ENCODE measurements at regions not wholly inside any gene's neighbourhood (a gene's known extent, or its start where the extent isn't known, plus 50 kb on each side); places are given as distances from the start of the nearest gene placed in this dataset.
A peak's percentile ranks its signal among the peaks of the same experiment; 100 is the strongest.

- no peak for DNase-seq (ENCODE audit: low read depth)
Measured at GRCh38 chr6:146865756-146866379, 267.1 kb downstream of the ADGB start.

DNA sequence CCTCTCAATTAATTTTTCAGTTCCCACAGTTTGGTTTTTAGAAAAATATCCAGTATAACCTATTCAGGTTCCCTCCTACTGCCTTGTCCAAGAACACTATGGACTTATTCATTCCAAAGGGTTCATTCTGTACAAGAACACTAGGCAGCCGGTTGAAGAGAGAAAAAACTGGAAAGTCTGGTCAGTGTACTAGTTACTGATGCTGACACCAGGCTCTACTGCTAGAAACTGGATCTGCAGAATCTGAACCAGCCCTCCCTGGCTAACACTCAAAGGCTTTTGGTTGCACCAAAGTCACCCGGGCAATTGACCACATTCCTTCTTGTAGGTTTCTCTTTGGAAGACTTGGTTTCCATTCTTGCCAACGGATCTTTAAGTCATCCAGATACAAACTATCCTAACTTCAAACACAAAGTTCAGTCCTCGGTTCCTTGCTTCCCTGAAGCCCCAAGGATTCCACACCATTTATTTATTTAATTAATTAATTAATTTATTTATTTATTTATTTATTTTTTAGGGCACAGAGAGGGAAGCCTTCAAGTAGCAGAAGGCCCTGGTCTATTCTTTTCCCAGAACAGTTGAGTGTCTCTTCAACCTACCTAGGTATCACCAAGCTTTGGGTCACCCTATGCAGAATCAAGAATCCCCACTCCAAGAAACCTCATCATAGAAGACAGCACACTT, 268.1 kb downstream of the ADGB start:
- DNase-seq (ENCODE audit: low read depth) = no peak

- DNase-seq (ENCODE audit: low read depth) = no peak
Measured at GRCh38 chr6:146868671-146869209, 270.0 kb downstream of the ADGB start.

DNA sequence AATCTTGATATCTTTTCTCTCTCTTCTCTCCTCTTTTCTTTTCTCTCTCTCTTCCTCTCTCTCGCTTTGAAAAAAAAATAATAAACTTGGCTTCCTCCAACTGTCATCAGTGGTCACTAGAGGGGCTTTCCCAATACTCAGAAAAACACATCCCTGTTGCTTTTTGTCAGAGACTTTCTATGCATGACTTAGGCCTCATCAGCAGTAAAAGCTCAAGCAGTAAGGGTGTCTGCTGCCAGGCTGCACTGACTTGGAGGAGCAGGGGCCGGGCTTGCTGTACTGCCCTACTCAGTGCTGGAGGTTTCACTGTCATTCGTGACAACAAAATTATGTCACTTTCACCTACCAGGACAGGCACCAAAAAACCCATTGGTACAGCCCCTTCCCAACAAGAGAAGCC, 272.0 kb downstream of the ADGB start:
- DNase-seq (ENCODE audit: low read depth) = no peak

- peak; percentile 51 for DNase-seq (ENCODE audit: low read depth)
Measured at GRCh38 chr6:146871611-146872425, 273.0 kb downstream of the ADGB start.

DNA sequence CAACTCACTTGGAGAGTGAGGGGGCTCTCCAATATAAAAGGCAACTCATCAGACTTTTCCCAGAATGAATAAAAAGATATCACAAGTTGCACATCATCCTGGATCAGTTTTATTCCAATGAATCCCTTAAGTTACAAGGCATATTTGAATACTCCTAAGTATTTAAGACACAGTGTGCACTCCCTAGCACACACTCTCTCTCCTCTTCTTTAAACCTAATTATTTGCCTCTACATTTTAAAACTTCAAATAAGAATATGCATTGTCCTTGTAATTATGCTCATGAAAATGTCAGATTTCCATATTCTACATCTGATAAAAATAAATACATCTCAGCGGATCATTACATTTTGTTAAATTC, 273.6 kb downstream of the ADGB start:
- DNase-seq (ENCODE audit: low read depth) = no peak

GRCh38 chr6:146874278-146875018, 275.7 kb downstream of the ADGB start:
- no peak for DNase-seq (ENCODE audit: low read depth)

- DNase-seq (ENCODE audit: low read depth) = no peak
Measured at GRCh38 chr6:146875927-146876270, 277.1 kb downstream of the ADGB start.

DNA sequence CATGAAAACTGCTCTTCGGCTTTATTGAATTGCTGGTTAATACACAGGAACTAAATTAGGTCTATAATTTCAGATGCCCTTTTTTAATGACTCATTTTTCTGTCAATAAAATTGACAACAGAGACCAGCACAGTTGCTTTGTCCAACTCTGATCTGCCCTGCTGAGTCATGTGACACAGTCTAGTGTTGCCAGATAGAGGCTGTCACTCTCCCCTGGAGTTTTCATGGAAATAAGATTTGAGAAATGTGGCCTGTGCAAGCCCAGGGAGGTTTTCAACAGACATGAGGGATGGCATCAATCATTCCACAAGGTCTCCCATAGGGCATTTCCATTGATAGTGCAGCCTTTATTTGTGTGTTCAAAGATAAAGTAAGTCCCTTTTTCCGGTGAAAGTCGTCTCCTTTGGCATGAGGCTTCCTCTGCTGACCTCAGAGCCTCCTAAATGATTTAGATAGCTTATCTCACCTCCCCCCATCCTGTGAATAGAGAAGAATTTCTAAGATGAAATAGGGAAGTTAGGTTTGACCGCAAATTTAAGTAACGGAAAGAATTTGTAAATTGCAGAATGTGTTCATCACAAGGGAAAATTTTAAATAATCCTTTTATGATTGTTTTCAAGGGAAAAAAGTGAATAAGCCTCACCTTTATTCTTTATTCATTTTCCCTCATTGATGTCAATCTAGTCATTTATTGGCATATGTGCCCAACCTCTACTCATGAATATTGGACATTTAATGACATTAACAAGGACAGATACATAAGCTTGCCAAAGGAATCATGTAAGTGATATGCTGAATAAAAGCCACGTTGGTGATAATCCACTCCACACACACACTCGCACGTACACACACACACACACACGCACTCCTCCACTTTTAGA, 277.7 kb downstream of the ADGB start:
- DNase-seq (ENCODE audit: low read depth) = no peak

DNA sequence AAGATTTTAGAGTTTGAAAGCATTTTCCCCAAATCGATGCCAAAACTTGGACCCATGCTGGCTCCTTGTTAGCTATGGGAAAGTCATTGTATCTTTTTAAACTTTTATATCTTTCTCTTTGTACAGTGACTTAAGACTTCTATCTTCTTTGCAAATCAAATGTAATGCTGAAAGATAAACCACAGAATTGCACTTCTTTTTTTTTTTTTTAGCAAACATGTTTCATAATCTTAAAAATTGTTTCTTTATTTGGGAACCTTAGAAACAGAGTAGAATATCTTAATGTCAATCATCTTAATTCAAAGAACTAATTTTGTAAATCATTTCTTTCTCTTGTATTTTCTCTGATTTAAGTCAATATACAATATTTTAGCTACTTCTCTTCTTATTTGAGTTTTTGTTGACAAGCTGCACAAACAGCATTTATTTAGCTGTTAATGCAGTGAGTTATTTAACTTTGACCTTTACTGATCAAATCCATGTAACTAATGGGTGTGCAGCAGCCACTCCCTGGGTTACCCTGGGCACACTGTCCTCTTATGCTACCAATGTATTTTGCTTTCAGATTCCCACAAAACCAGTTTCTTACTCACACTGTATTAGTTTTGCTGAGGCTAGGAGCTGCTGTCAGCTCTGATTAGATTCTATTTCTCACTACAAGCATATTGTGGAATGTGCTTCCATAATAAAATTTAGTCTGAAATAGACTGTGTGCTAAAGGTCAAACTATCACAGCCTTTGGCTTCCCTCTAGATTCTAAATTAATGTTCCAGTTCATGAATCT, 279.6 kb downstream of the ADGB start:
- DNase-seq (ENCODE audit: low read depth) = peak; percentile 51

- DNase-seq (ENCODE audit: low read depth) = no peak
Measured at GRCh38 chr6:146878952-146879340, 280.2 kb downstream of the ADGB start.

GRCh38 chr6:146879406-146880117, 280.8 kb downstream of the ADGB start:
- no peak for DNase-seq (ENCODE audit: low read depth)

- no peak for DNase-seq (ENCODE audit: low read depth)
Measured at GRCh38 chr6:146881228-146882181, 282.7 kb downstream of the ADGB start.

GRCh38 chr6:146883640-146884531, 285.1 kb downstream of the ADGB start:
- DNase-seq (ENCODE audit: low read depth) = no peak

DNA sequence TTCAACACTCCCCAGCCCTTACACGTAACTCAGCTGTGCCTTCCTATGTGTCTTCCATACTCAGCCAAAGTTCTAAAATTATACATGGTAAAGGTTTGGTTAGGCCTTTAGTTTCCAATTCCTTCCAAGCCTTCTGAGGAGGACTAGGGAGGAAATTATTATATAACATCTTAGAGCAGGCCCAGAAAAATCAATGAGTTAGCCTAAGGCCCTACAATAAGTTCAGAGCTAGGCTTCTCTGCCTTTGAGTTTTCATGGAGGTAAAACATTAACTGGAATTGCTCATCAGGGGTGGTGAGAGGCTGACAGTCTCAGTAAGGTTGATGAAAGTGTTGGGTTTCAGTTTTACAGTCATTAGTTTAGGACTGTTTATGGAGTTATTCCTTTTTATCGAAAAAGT, 286.0 kb downstream of the ADGB start:
- no peak for DNase-seq (ENCODE audit: low read depth)

- DNase-seq (ENCODE audit: low read depth) = no peak
Measured at GRCh38 chr6:146885708-146886457, 287.1 kb downstream of the ADGB start.

Data from fibroblast of gingiva (primary cell).